ENCODE measurements at regions not wholly inside any gene's neighbourhood (a gene's known extent, or its start where the extent isn't known, plus 50 kb on each side); places are given as distances from the start of the nearest gene placed in this dataset.

GRCh38 chr2:62369541-62370202 is 136.3 kb downstream of the TMEM17 start:
- no peak for DNase-seq (ENCODE audit: low read depth)

- no peak for DNase-seq (ENCODE audit: low read depth)
These were observed 141.0 kb downstream of the TMEM17 start for GRCh38 chr2:62364791-62365528.

GRCh38 chr2:62363166-62363565 is 142.8 kb downstream of the TMEM17 start:
- DNase-seq (ENCODE audit: low read depth), result no peak

- no peak for DNase-seq (ENCODE audit: low read depth)
These were observed 143.4 kb downstream of the TMEM17 start for GRCh38 chr2:62362561-62362960.

- DNase-seq (ENCODE audit: low read depth), result no peak
These were observed 144.0 kb downstream of the TMEM17 start for GRCh38 chr2:62361964-62362363.

- no peak for DNase-seq (ENCODE audit: low read depth)
These were observed 151.0 kb downstream of the TMEM17 start for GRCh38 chr2:62354771-62355561.

GRCh38 chr2:62352031-62352430 is 154.0 kb downstream of the TMEM17 start:
- DNase-seq (ENCODE audit: low read depth), result no peak

- no peak for DNase-seq (ENCODE audit: low read depth)
These were observed 153.9 kb downstream of the B3GNT2 start for GRCh38 chr2:62349788-62350187.

GRCh38 chr2:62348700-62349099 is 152.8 kb downstream of the B3GNT2 start:
- DNase-seq (ENCODE audit: low read depth), result no peak

GRCh38 chr2:62347563-62348270 is 151.8 kb downstream of the B3GNT2 start:
- no peak for DNase-seq (ENCODE audit: low read depth)

GRCh38 chr2:62344472-62344871 is 148.6 kb downstream of the B3GNT2 start:
- DNase-seq (ENCODE audit: low read depth), result no peak

GRCh38 chr2:62343636-62344337 is 147.9 kb downstream of the B3GNT2 start:
- DNase-seq (ENCODE audit: low read depth), result no peak

GRCh38 chr2:62343206-62343605 is 147.3 kb downstream of the B3GNT2 start:
- no peak for DNase-seq (ENCODE audit: low read depth)

GRCh38 chr2:62340994-62341484 is 145.1 kb downstream of the B3GNT2 start:
- no peak for DNase-seq (ENCODE audit: low read depth)

- no peak for DNase-seq (ENCODE audit: low read depth)
These were observed 143.9 kb downstream of the B3GNT2 start for GRCh38 chr2:62339837-62340236.

GRCh38 chr2:62339413-62339812 is 143.5 kb downstream of the B3GNT2 start:
- no peak for DNase-seq (ENCODE audit: low read depth)

- peak; percentile 49 for DNase-seq (ENCODE audit: low read depth)
These were observed 142.2 kb downstream of the B3GNT2 start for GRCh38 chr2:62338111-62338510.

GRCh38 chr2:62337403-62337802 is 141.5 kb downstream of the B3GNT2 start:
- DNase-seq (ENCODE audit: low read depth), result no peak

GRCh38 chr2:62335612-62336011 is 139.7 kb downstream of the B3GNT2 start:
- no peak for DNase-seq (ENCODE audit: low read depth)

GRCh38 chr2:62334440-62335058 is 138.6 kb downstream of the B3GNT2 start:
- DNase-seq (ENCODE audit: low read depth), result no peak

- no peak for DNase-seq (ENCODE audit: low read depth)
These were observed 138.1 kb downstream of the B3GNT2 start for GRCh38 chr2:62334009-62334408.

Measured in fibroblast of gingiva (primary cell).